CD4-positive, alpha-beta T cell treated with Interleukin-6 at 100 ng/mL for 8 hours (primary cell): ENCODE measurements at regions not wholly inside any gene's neighbourhood (a gene's known extent, or its start where the extent isn't known, plus 50 kb on each side); places are given as distances from the start of the nearest gene placed in this dataset.
"Not testable (repeated sequence)": the region's sequence is repeated elsewhere in the genome, so short reads cannot be mapped to it uniquely, and the experiment has no call there.

Source experiments
- DNase-seq: peaks from one replicate; pipeline ENCODE4 v3.0.0-alpha.2; 2020; ENCODE audit warnings: mixed read lengths, low spot score

DNA sequence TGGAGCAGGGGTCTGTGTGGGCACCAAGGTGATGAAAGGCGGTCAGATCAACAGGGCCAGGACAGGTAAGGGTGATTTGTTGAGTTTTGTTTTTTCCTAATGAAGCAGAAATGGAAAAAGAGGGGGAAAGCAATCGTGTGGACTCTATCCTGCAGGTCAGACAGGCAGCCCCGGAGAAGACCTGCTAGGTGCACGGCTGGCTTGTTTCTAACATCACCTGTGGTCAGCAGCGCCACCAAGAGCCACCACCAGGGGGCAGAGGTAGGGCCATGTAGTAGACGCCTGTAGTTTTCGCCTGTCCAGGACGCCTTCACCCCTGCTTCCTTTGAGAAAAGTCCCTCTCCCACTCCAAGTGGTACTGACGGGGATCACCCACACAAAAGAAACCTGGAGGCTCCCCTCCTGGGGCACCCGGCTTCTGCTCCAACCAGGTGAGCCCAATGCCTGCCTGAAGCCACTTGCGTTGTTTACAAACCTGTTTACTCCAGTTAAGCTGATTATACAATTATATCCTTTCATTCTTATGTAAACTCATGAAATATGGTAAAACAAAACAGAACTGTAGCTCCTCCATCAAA is 54.2 kb upstream of the SEC14L1 start:
- peak; percentile 73 for DNase-seq

DNA sequence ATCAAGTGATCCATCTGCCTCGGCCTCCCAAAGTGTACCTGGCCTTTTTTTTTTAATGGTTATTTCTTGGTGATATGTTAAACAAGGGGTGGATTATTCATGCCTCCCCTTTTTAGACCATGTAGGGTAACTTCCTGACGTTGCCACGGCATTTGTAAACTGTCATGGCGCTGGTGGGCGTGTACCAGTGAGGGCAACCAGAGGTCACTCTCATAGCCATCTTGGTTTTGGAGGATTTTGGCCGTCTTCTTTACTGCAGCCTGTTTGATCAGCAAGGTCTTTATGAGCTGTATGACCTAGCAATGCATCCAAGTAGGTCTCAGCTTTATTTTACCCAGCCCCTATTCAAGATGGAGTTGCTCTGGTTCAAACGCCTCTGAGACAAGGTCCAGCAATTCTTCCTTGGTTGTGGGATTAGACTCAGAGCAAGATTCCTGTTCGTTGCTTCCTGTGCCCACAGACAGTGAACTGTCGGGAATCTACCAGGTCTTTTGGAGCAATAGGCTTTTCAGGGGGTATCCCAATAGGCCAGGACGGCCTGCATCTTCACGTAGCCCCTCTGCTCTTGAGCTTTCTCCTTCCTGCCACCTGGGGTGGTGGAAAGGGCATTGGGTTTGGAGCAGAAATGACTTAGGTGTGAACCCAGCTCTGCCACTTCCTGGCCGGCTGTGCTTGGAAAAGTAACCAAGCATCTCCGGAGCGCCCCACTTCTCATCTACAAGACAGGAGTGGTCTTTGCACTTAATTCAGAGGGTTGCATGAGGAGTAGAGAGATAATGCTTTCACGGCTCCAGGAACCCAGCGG is 52.9 kb upstream of the SEC14L1 start:
- no peak for DNase-seq

DNA sequence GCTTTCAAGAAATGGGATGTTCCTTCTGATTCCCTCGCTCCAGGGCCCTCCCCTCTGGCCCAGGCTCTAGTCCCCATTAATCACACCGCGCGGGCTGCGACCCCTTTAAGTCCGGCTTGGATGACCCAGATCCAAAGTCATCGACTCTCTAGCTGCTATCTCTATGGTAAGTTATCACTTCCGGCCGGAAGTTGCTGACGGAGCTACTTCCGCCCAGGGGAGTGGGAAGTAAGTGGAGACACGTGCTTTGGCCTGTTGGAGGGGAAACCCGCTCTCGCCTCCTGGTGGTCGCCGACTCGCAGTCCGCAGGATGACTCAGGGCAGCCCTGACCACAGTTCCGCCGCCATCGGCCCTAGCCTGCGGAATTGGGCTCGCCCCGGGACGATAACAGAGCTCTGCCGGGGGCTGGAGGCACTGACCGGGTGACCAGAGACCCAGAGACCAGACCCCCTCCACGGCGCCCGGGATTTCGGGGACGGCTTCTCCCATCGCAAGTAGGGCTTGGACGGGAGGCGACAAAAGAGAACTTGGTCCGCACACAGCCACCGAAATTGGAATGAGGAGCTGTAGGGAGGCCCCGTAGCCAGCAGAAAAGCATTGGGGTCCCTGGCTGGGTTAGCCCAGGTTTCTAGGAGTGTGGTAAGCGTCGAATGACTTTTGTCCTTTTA is 52.2 kb upstream of the SEC14L1 start:
- peak; percentile 91 for DNase-seq

DNA sequence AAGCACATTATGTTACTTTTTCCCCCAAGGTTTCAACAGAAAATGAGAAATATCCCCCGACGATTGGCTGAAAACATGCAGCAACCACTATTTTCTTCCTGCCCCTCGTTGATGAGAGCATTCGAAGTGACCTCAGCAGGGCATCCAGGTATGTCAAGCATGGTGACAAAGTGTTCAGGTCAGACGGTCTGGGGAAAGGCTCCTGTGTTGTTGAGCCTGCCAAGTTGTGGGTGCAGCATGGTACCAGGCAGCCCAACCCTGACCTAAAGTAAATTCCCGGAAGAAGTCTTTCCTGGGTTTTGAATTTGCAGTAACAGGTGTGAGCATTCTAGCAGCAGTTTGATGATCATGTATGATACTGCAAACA is 51.7 kb upstream of the SEC14L1 start:
- DNase-seq: no peak

DNA sequence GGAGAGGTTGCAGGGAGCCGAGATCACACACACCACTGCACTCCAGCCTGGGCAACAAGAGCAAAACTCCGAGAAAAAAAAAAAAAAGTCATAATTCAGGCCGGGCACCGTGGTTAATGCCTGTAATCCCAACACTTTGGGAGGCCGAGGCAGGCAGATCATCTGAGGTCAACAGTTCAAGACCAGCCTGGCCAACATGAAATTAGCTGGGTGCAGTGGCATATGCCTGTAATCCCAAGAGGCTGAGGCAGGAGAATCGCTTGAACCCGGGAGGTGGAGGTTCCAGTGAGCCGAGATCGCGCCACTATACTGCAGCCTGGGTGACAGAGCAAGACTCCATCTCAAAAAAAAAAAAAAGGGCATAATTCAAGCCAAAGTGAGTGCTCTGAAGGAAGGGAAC is 50.8 kb upstream of the SEC14L1 start:
- not testable (repeated sequence) for DNase-seq

DNA sequence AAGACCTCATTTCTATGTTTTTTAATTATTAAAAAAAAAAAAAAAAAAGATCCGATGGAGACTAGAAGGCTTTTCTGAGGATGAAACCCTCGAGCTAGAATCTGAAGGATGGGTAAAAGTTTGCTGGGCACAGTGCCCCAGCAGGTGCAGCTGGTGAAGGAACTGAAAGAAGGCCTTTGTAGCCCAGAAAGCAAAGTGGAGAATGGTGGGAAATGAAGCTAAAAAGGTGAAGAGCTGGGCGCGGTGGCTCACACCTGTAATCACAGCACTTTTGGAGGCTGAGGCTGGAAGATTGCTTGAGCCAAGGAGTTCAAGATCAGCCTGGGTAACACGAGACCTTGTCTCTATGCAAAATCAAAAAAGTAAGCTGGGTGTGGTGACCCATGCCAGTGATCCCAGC is 50.3 kb upstream of the SEC14L1 start:
- DNase-seq: no peak
